Parathyroid adenoma (tissue), 2 donors: ENCODE measurements at regions not wholly inside any gene's neighbourhood (a gene's known extent, or its start where the extent isn't known, plus 50 kb on each side); places are given as distances from the start of the nearest gene placed in this dataset.

Experiments
- H2AFZ ChIP-seq: fragments of 300-600 bp; sonication (generic); one replicate; pipeline ENCODE4 v1.7.0; 2017; ENCODE audit warnings: antibody characterized with exemption, mild to moderate bottlenecking
- H3K27ac ChIP-seq: fragments of 300-600 bp; sonication (generic); one replicate; pipeline ENCODE4 v1.7.0; 2017
- H3K27me3 ChIP-seq: fragments of 300-600 bp; sonication (generic); one replicate; pipeline ENCODE4 v1.7.0; 2017; ENCODE audit warnings: low read length; ENCODE audit not compliant: control insufficient read depth, insufficient read depth
- H3K36me3 ChIP-seq: fragments of 300-600 bp; sonication (generic); one replicate; pipeline ENCODE4 v1.7.0; 2017; ENCODE audit warnings: low read length; ENCODE audit not compliant: control insufficient read depth, insufficient read depth
- H3K4me1 ChIP-seq: fragments of 300-600 bp; sonication (generic); one replicate; pipeline ENCODE4 v1.7.0; 2017; ENCODE audit warnings: control low read depth
- H3K4me2 ChIP-seq: fragments of 300-600 bp; sonication (generic); one replicate; pipeline ENCODE4 v1.7.0; 2017; ENCODE audit warnings: low read length
- H3K4me3 ChIP-seq: fragments of 300-600 bp; sonication (generic); one replicate; pipeline ENCODE4 v1.7.0; 2017; ENCODE audit warnings: low read depth, low read length
- H3K79me2 ChIP-seq: fragments of 300-600 bp; sonication (generic); one replicate; pipeline ENCODE4 v1.7.0; 2017; ENCODE audit warnings: control low read depth
- H3K9ac ChIP-seq: fragments of 300-600 bp; sonication (generic); one replicate; pipeline ENCODE4 v1.7.0; 2017; ENCODE audit warnings: mild to moderate bottlenecking
- H3K9me3 ChIP-seq: fragments of 300-600 bp; sonication (generic); one replicate; pipeline ENCODE4 v1.7.0; 2017; ENCODE audit warnings: low read length; ENCODE audit not compliant: control insufficient read depth
- CTCF ChIP-seq: fragments of 300-600 bp; sonication (generic); IDR thresholded peaks from one replicate; pipeline ENCODE4 v1.7.0; 2017; ENCODE audit warnings: antibody characterized with exemption, mild to moderate bottlenecking
- donor health status: primary hyperparathyroidism.

- peak overlapping the region; percentile 33 for H2AFZ ChIP-seq
- no peaks in the 10 kb centered on the region for H3K79me2 ChIP-seq
- no peaks in the 10 kb centered on the region for H3K4me1 ChIP-seq
- H3K9ac ChIP-seq, result no peak overlapping the region
- H3K27ac ChIP-seq, result no peak overlapping the region
- TF ChIP-seq CTCF, result no peak
- no peaks in the 10 kb centered on the region for H3K27me3 ChIP-seq
- no peaks in the 10 kb centered on the region for H3K9me3 ChIP-seq
- H3K36me3 ChIP-seq, result no peaks in the 10 kb centered on the region
- no peak overlapping the region for H3K4me2 ChIP-seq
- no peak overlapping the region for H3K4me3 ChIP-seq
Measured at GRCh38 chr6:142569676-142570075, 267.9 kb downstream of the ADGRG6 start.

GRCh38 chr6:142570221-142570671 is 268.4 kb downstream of the ADGRG6 start:
- TF ChIP-seq CTCF, result no peak
- Histone ChIP-seq H3K4me3 (no peak overlapping the region), H3K9me3 (no peaks in the 10 kb centered on the region), H3K79me2 (no peaks in the 10 kb centered on the region), H3K27me3 (no peaks in the 10 kb centered on the region), H3K36me3 (no peaks in the 10 kb centered on the region), H2AFZ (no peak overlapping the region), H3K9ac (no peak overlapping the region), H3K4me1 (no peaks in the 10 kb centered on the region), H3K27ac (no peak overlapping the region), H3K4me2 (no peak overlapping the region)

GRCh38 chr6:142592876-142593275 is 291.1 kb downstream of the ADGRG6 start:
- H3K9ac ChIP-seq, result no peak overlapping the region
- H3K9me3 ChIP-seq, result no peaks in the 10 kb centered on the region
- H3K79me2 ChIP-seq, result no peaks in the 10 kb centered on the region
- no peaks in the 10 kb centered on the region for H3K36me3 ChIP-seq
- TF ChIP-seq CTCF, result no peak
- no peak overlapping the region for H3K4me3 ChIP-seq
- no peaks in the 10 kb centered on the region for H3K4me1 ChIP-seq
- H3K4me2 ChIP-seq, result no peak overlapping the region
- no peak overlapping the region for H3K27ac ChIP-seq
- H2AFZ ChIP-seq, result no peak overlapping the region
- H3K27me3 ChIP-seq, result no peaks in the 10 kb centered on the region

GRCh38 chr6:142597836-142598235 is 296.0 kb downstream of the ADGRG6 start:
- Histone ChIP-seq H3K27me3 (no peaks in the 10 kb centered on the region), H3K9ac (no peak overlapping the region), H3K4me2 (no peak overlapping the region), H3K79me2 (no peaks in the 10 kb centered on the region), H3K4me3 (no peak overlapping the region), H3K27ac (no peak overlapping the region), H3K9me3 (no peaks in the 10 kb centered on the region), H3K36me3 (no peaks in the 10 kb centered on the region), H2AFZ (no peak overlapping the region), H3K4me1 (no peaks in the 10 kb centered on the region)
- no peak for TF ChIP-seq CTCF

GRCh38 chr6:142601427-142601826 is 299.6 kb downstream of the ADGRG6 start:
- no peak for TF ChIP-seq CTCF
- no peaks in the 10 kb centered on the region for H3K4me1 ChIP-seq

More at GRCh38 chr6:142601427-142601826, 299.6 kb downstream of the ADGRG6 start:
- Histone ChIP-seq H3K4me3 (no peak overlapping the region), H3K9ac (no peak overlapping the region), H2AFZ (no peak overlapping the region), H3K27ac (no peak overlapping the region), H3K36me3 (no peaks in the 10 kb centered on the region), H3K9me3 (no peaks in the 10 kb centered on the region), H3K27me3 (no peaks in the 10 kb centered on the region), H3K79me2 (no peaks in the 10 kb centered on the region), H3K4me2 (no peak overlapping the region)
